GM12892 (cell line): ENCODE measurements at regions not wholly inside any gene's neighbourhood (a gene's known extent, or its start where the extent isn't known, plus 50 kb on each side); places are given as distances from the start of the nearest gene placed in this dataset.

Experiments
- POLR2A ChIP-seq: IDR thresholded peaks from 2 replicates; pipeline ENCODE4 v1.6.1; 2011; ENCODE audit warnings: low read depth, low read length, control low read depth
- POLR2AphosphoS5 ChIP-seq: IDR thresholded peaks from 2 replicates; pipeline ENCODE4 v1.6.1; 2011; ENCODE audit warnings: low read depth, low read length, control low read depth
- TAF1 ChIP-seq: IDR thresholded peaks from 2 replicates; pipeline ENCODE4 v1.6.1; 2011; ENCODE audit warnings: low read depth, mild to moderate bottlenecking, control low read depth, low read length, borderline replicate concordance

- no peak for TF ChIP-seq POLR2A
- TF ChIP-seq POLR2AphosphoS5 = no peak
- TF ChIP-seq TAF1 = no peak
Observed at GRCh38 chr6:44740566-44741120, 353.1 kb downstream of the CDC5L start.
